ENCODE measurements at regions not wholly inside any gene's neighbourhood (a gene's known extent, or its start where the extent isn't known, plus 50 kb on each side); places are given as distances from the start of the nearest gene placed in this dataset.
A peak's percentile ranks its signal among the peaks of the same experiment; 100 is the strongest.

DNA sequence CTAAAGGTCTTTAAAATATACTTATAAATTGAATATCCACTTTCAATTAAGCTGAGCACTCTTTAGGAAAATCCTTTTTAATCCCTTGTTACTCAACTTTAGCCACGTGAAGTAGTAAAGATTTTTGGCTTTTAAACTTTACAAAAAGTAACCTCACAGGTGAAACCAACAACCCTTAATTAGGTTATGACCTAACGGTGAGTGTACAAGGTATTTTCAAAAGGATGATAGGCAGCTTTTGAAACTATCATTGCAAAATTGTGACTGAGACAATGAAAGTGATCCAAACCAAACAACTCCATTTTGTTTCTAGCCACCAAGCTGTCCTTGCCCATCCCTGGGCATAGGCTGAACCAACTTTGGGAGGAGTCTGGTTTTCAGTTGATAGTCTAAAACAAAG is 940.2 kb downstream of the OTOL1 start:
- no peak for DNase-seq (ENCODE audit: low spot score)

DNA sequence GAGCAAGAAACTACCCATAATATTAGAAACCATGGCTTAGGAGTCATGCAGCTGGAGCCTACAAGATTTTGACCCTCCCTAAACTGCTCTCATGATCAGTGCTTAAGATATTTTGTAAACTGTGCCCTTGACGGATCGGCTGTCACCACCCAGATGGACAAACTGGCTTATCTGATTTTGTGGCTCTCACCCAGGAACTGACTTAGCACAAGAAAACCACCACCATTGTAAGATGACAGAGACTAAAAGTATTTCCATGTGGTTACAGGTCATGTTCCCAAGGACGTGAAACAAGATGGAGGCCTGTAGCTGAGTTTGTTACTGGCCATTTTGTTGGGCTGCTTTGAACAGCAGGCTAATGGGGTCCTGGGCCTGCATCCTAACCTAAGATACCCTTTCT is 940.9 kb downstream of the OTOL1 start:
- DNase-seq (ENCODE audit: low spot score), result no peak

- DNase-seq (ENCODE audit: low spot score), result no peak
Observed at GRCh38 chr3:162441716-162442115, 945.1 kb downstream of the OTOL1 start.

DNA sequence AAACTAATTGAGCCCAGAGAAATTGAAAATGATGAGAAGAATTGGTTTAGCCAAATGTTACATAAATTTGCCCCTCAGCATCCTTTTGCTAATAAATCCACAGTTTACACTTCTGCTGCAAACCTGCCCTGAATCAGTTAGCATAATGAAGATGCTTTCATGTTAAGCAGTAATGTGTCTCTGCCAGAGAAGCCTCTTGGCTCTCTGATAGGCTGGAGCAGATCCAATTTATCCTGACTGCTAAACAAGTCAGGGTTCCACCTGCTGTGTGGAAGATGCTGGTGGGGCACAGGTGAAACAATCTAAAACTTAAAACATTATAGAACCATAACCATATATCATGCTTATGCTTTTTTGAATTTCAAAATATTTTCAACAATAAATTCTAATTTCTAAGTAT is 946.8 kb downstream of the OTOL1 start:
- no peak for DNase-seq (ENCODE audit: low spot score)

DNA sequence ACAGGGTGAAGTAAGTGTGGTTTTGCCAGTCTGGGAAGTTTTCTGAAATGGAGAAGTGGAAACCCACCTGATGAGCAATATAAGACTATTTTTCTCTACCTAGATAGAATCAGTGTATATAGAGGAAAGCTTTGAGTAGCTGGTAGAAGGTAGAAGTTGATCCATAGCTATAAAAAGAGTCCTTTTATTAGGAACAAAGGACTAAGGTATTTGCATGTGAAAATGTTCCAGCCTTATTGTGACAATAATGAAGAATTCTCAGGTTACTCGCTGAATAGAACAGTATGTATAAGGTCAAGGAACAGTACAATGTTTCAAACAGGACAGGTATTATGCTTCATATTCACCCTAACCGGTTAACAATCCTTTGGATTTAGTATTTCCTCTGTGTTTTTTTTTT is 972.2 kb downstream of the OTOL1 start:
- DNase-seq (ENCODE audit: low spot score), result no peak

- no peak for DNase-seq (ENCODE audit: low spot score)
Observed at GRCh38 chr3:162487138-162487537, 990.5 kb downstream of the OTOL1 start.

GRCh38 chr3:162489853-162490252 is 993.2 kb downstream of the OTOL1 start:
- DNase-seq (ENCODE audit: low spot score), result peak; percentile 28

GRCh38 chr3:162491952-162492351 is 995.3 kb downstream of the OTOL1 start:
- no peak for DNase-seq (ENCODE audit: low spot score)

DNA sequence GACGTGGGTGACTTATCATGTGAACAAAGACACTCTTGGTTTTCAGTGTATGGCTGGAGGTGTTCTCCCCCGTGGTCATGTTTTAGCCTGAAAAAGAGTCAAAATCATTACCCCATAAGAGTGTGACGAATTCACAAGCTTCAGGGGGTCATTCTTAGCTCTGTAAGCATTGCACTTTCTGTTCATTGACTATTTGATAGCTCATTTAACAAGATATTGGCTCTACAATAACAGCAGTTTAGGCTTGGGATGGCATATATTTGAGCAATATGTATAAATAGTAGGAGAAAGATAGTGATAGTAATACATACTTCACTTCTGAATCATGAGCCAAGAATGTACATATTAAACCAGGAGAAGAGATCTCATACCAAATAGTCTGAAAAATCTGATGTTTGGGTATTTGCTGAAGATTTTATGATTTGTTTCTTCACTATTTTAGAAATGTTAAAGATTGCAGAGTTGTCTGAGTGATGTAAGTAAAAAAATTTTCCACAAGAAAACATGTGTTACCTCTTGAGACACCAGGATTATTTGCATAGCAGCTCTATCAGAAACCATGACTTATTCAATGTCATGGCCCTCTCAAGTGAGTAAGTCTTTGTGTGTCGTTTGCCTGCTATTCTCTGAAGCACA is 996.0 kb downstream of the OTOL1 start:
- peak; percentile 24 for DNase-seq (ENCODE audit: low spot score)

- DNase-seq (ENCODE audit: low spot score), result no peak
Observed at GRCh38 chr3:162498626-162499025, 1002.0 kb downstream of the OTOL1 start.

GRCh38 chr3:162507397-162507796 is 1010.8 kb downstream of the OTOL1 start:
- DNase-seq (ENCODE audit: low spot score), result no peak

- DNase-seq (ENCODE audit: low spot score), result no peak
Observed at GRCh38 chr3:162512488-162512887, 1015.9 kb downstream of the OTOL1 start.

- DNase-seq (ENCODE audit: low spot score), result no peak
Observed at GRCh38 chr3:162517110-162517509, 1020.5 kb downstream of the OTOL1 start.

GRCh38 chr3:162521669-162522068 is 1025.1 kb downstream of the OTOL1 start:
- no peak for DNase-seq (ENCODE audit: low spot score)

GRCh38 chr3:162525066-162525742 is 1028.6 kb downstream of the OTOL1 start:
- no peak for DNase-seq (ENCODE audit: low spot score)

- DNase-seq (ENCODE audit: low spot score), result no peak
Observed at GRCh38 chr3:162525771-162526170, 1029.2 kb downstream of the OTOL1 start.

DNA sequence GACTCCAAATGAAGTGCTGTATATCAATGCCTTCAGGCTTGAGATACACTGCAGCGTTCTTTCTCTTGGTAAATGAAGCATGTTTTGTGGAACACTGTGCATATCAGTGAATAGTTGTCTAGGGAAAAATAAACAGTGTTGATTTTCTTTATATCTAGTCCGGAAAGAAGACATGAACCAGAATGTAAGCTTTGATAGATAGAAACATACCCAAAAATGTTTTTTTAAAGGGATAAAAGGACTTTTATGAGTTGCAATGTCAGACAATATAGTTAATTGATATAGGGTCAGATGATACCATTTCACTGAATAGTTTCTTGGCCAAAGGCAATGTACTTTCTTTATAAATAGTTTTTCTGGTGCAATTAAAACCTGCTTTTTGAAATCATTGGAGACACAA is 1037.8 kb downstream of the OTOL1 start:
- DNase-seq (ENCODE audit: low spot score), result no peak

- DNase-seq (ENCODE audit: low spot score), result no peak
Observed at GRCh38 chr3:162538491-162538890, 1041.9 kb downstream of the OTOL1 start.

DNA sequence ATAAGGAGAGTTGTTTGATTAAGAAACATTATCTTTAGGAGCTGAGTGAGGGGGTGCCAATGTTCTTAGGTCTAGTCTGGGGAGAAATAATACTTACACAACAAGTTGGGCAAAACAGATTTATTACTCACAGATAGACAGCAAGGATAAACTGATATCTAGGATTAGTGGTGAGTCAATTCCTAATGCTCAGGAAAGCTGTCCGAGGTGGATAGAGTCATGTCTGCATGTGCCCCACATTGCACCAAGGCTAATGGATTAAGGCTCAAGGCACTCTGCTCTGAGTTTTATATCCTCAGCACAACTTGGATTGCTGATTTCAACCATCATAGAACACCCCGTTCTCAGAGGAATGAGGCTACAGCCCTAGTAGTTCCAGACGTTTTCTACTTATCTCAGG is 1042.3 kb downstream of the OTOL1 start:
- DNase-seq (ENCODE audit: low spot score), result no peak

DNA sequence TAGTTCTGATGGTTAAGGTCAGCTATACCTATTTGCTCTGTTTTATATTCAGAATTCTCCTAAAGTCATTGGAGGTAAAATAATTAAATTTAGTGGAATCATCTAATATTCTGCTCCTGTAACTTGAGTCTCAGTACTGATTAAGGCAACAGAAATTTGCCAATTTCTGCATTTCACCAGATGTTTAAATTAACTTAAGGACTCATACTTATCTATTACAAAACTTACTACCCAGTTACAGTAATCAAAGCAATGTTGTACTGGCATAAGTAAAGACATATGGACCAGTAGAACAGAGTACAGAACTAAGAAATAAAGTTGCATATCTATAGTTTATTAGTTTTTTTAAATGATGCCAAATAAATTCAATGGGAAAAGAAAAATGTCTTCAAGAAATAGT is 1043.8 kb downstream of the OTOL1 start:
- no peak for DNase-seq (ENCODE audit: low spot score)

GRCh38 chr3:162541923-162542322 is 1045.3 kb downstream of the OTOL1 start:
- no peak for DNase-seq (ENCODE audit: low spot score)

GRCh38 chr3:162544246-162544645 is 1047.6 kb downstream of the OTOL1 start:
- DNase-seq (ENCODE audit: low spot score), result no peak

GRCh38 chr3:162546910-162547309 is 1050.3 kb downstream of the OTOL1 start:
- DNase-seq (ENCODE audit: low spot score), result no peak

DNA sequence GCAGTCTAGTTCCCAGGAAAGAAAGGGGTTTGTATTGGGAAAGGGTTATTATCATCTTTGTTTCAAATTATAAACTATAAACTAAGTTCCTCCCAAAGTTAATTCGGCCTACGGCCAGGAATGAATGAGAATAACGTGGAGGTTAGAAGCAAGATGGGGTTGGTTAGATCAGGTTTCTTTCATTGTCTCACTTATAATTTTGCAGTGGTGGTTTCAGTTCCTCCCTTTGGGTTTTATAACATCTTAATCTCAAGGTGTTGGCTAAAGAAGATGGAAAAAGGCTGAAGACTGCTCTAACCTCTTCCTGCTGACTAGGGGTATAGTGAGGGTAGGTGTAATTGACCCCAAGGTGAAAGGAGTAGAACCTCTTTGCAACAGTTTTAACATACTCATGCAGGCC is 1050.7 kb downstream of the OTOL1 start:
- DNase-seq (ENCODE audit: low spot score), result no peak
